MM.1S (cell line): ENCODE measurements at regions not wholly inside any gene's neighbourhood (a gene's known extent, or its start where the extent isn't known, plus 50 kb on each side); places are given as distances from the start of the nearest gene placed in this dataset.

ENCODE experiments used
- CTCF ChIP-seq: fragments of 300-600 bp; sonication (generic); IDR thresholded peaks from 2 replicates; pipeline ENCODE4 v1.5.1; 2016; ENCODE audit warnings: antibody characterized with exemption, low read length, mixed read lengths
- EZH2 ChIP-seq: fragments of 300-600 bp; sonication (generic); optimal IDR thresholded peaks from 2 replicates; pipeline ENCODE3; 2017; ENCODE audit warnings: low read depth, mild to moderate bottlenecking, antibody characterized with exemption, low read length, mixed read lengths
- EZH2phosphoT487 ChIP-seq: fragments of 300-600 bp; sonication (generic); IDR thresholded peaks from 2 replicates; pipeline ENCODE4 v1.6.1; 2018; ENCODE audit warnings: antibody characterized with exemption, low read length

- TF ChIP-seq CTCF (no peak), EZH2 (no peak), EZH2phosphoT487 (no peak)
Observed at GRCh38 chr13:97875218-97875617, 78.3 kb upstream of the IPO5 start.
